ENCODE measurements at regions not wholly inside any gene's neighbourhood (a gene's known extent, or its start where the extent isn't known, plus 50 kb on each side); places are given as distances from the start of the nearest gene placed in this dataset.

DNA sequence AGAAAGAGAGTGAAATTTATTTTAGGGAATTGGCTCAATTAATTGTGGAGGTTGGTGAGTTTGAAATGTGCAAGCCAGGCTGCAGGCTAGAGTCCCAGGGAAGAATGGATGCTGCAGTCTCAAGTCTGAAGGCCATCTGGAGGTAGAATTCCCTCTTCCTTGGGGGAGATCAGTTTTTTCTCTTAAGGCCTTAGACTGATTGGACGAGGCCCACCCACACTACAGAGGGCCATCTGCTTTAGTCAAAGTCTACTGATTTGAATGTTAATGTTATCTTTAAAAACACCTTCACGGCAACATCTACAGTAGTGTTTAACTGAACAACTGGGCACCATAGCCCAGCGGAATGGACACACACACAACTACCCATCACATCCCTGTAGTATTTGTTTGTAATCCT is 245.9 kb upstream of the IRF2BP2 start:
- POLR2A ChIA-PET = no interaction called here
- CTCF ChIA-PET = no interaction called here
- no peaks in the 10 kb centered on the region for H3K27me3 ChIP-seq (replicated peaks in 1 of 4; ENCODE audit: control extremely low read depth in 1 of 4, control insufficient read depth in 3 of 4, insufficient read depth in 4 of 4, low read length in 3 of 4)
- H3K4me3 Mint-ChIP-seq = no peak overlapping the region
- H3K79me2 ChIP-seq (ENCODE audit: control insufficient read depth, insufficient read depth, low read length) = no peaks in the 10 kb centered on the region
- H3K27ac ChIP-seq (ENCODE audit: low read length in 2 of 2) = no peak overlapping the region
- no peaks in the 10 kb centered on the region for H3K36me3 ChIP-seq (replicated peaks in 1 of 2; ENCODE audit: control extremely low read depth in 1 of 2, control insufficient read depth in 1 of 2, extremely low read depth in 1 of 2, insufficient read depth in 2 of 2, low read length in 1 of 2)
- H2AFZ ChIP-seq (ENCODE audit: insufficient read depth, low read depth, low read length, poor library complexity, severe bottlenecking) = no peak overlapping the region
- no peak overlapping the region for H3K4me2 ChIP-seq (replicated peaks; ENCODE audit: low read depth, low read length, poor library complexity, severe bottlenecking)
- intact Hi-C loops (cut with micrococcal nuclease) = no loop called here
- peaks cover 0 to 2% (median 0%) of the 10 kb centered on the region in 3 donors for H3K9me3 ChIP-seq (ENCODE audit: control extremely low read depth in 1 of 3, control insufficient read depth in 2 of 3, insufficient read depth in 1 of 3, low read length in 2 of 3)
- H4K20me1 ChIP-seq (ENCODE audit: control insufficient read depth, insufficient read depth, low read length, poor library complexity, severe bottlenecking) = no peaks in the 10 kb centered on the region
- peaks cover 13% of the 10 kb centered on the region for H3K4me1 Mint-ChIP-seq
- no peak overlapping the region for H3K27ac Mint-ChIP-seq
- H3K9ac ChIP-seq (ENCODE audit: low read length) = no peak overlapping the region
- H3K9me3 Mint-ChIP-seq (ENCODE audit: insufficient read depth) = no peaks in the 10 kb centered on the region
- TF ChIP-seq CTCF (IDR thresholded peaks at IDR 0.05) (no peak), EZH2 (IDR thresholded peaks at IDR 0.05; ENCODE audit: borderline replicate concordance, insufficient read depth, low read depth, low read length, poor library complexity, severe bottlenecking) (no peak)
- no peak for DNase-seq
- WGBS (ENCODE audit: insufficient coverage) = no CpG with 5 or more reads among the region's 3 CpGs
- no peak for ATAC-seq (ENCODE audit: low read depth)
- no peak overlapping the region for H3K4me3 ChIP-seq (ENCODE audit: control extremely low read depth in 1 of 5, extremely low read depth in 1 of 5, insufficient read depth in 1 of 5, low read depth in 2 of 5, low read length in 4 of 5)
- H3K27me3 Mint-ChIP-seq = no peaks in the 10 kb centered on the region
- peaks cover 10% of the 10 kb centered on the region in 2 donors for H3K4me1 ChIP-seq (ENCODE audit: control insufficient read depth in 2 of 2, insufficient read depth in 2 of 2, low read length in 2 of 2)

DNA sequence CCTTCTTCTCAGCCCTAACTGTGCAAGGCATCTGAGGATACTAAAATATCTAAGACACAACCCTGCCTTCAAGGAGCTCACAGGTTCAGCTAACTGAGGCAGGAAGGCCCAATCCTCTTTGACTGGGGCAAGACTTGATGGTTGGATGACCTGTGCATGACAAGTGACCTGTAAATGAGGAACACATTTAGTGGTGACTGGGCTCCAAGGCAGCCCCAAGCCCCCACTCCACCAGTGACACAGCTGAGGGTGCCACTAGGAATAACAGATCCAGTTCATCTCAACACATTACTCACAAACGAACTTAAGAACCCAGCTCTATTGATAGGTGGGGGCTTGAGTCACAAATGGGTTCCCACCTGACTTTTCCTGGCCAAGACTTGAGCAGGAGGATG is 244.7 kb upstream of the IRF2BP2 start:
- POLR2A ChIA-PET = no interaction called here
- Mint-ChIP-seq H3K9me3 (ENCODE audit: insufficient read depth) (no peaks in the 10 kb centered on the region), H3K27me3 (no peaks in the 10 kb centered on the region), H3K4me1 (peaks cover 16% of the 10 kb centered on the region), H3K4me3 (no peak overlapping the region), H3K27ac (no peak overlapping the region)
- CTCF ChIA-PET = no interaction called here
- no peak overlapping the region for H3K4me3 ChIP-seq (ENCODE audit: control extremely low read depth in 1 of 5, extremely low read depth in 1 of 5, insufficient read depth in 1 of 5, low read depth in 2 of 5, low read length in 4 of 5)
- H3K4me2 ChIP-seq (replicated peaks; ENCODE audit: low read depth, low read length, poor library complexity, severe bottlenecking) = no peak overlapping the region
- H3K4me1 ChIP-seq (ENCODE audit: control insufficient read depth in 2 of 2, insufficient read depth in 2 of 2, low read length in 2 of 2) = peaks cover 10 to 11% of the 10 kb centered on the region in 2 donors
- H3K36me3 ChIP-seq (replicated peaks in 1 of 2; ENCODE audit: control extremely low read depth in 1 of 2, control insufficient read depth in 1 of 2, extremely low read depth in 1 of 2, insufficient read depth in 2 of 2, low read length in 1 of 2) = no peaks in the 10 kb centered on the region
- intact Hi-C loops (cut with micrococcal nuclease) = no loop called here
- WGBS (ENCODE audit: insufficient coverage) = no CpG with 5 or more reads among the region's 1 CpG
- H3K9ac ChIP-seq (ENCODE audit: low read length) = no peak overlapping the region
- no peak overlapping the region for H2AFZ ChIP-seq (ENCODE audit: insufficient read depth, low read depth, low read length, poor library complexity, severe bottlenecking)
- no peaks in the 10 kb centered on the region for H3K79me2 ChIP-seq (ENCODE audit: control insufficient read depth, insufficient read depth, low read length)
- ATAC-seq (ENCODE audit: low read depth) = no peak
- TF ChIP-seq EZH2 (IDR thresholded peaks at IDR 0.05; ENCODE audit: borderline replicate concordance, insufficient read depth, low read depth, low read length, poor library complexity, severe bottlenecking) (no peak), CTCF (IDR thresholded peaks at IDR 0.05) (no peak)
- H3K9me3 ChIP-seq (ENCODE audit: control extremely low read depth in 1 of 3, control insufficient read depth in 2 of 3, insufficient read depth in 1 of 3, low read length in 2 of 3) = no peaks in the 10 kb centered on the region
- DNase-seq = no peak
- H3K27me3 ChIP-seq (replicated peaks in 1 of 4; ENCODE audit: control extremely low read depth in 1 of 4, control insufficient read depth in 3 of 4, insufficient read depth in 4 of 4, low read length in 3 of 4) = no peaks in the 10 kb centered on the region
- H3K27ac ChIP-seq (ENCODE audit: low read length in 2 of 2) = no peak overlapping the region
- no peaks in the 10 kb centered on the region for H4K20me1 ChIP-seq (ENCODE audit: control insufficient read depth, insufficient read depth, low read length, poor library complexity, severe bottlenecking)
